AG10803 (cell line): ENCODE measurements at regions not wholly inside any gene's neighbourhood (a gene's known extent, or its start where the extent isn't known, plus 50 kb on each side); places are given as distances from the start of the nearest gene placed in this dataset.

Experiments used
- DNase-seq: peaks from one replicate; pipeline ENCODE4 v3.0.0; 2010; ENCODE audit warnings: low read depth
- H3K4me3 ChIP-seq: 2 replicates; pipeline ENCODE4 v1.5.1; 2011; ENCODE audit warnings: mild to moderate bottlenecking, low read length, control low read depth
- CTCF ChIP-seq: conservative IDR thresholded peaks from 2 replicates; pipeline ENCODE4 v1.5.1; 2011; ENCODE audit warnings: mild to moderate bottlenecking, low read length, control low read depth, inconsistent platforms

- no peak overlapping the region for H3K4me3 ChIP-seq
- DNase-seq = no peak
- no peak for TF ChIP-seq CTCF
Observed at GRCh38 chr10:42942279-42942950, 134.5 kb upstream of the RET start.

GRCh38 chr10:42943025-42943818, 133.6 kb upstream of the RET start:
- no peak for TF ChIP-seq CTCF
- no peak for DNase-seq
- no peak overlapping the region for H3K4me3 ChIP-seq

- no peak for TF ChIP-seq CTCF
- no peak for DNase-seq
- H3K4me3 ChIP-seq = no peak overlapping the region
Observed at GRCh38 chr10:42948040-42948439, 128.8 kb upstream of the RET start.

- no peak overlapping the region for H3K4me3 ChIP-seq
- TF ChIP-seq CTCF = no peak
- no peak for DNase-seq
Observed at GRCh38 chr10:42949287-42949686, 127.6 kb upstream of the RET start.

DNA sequence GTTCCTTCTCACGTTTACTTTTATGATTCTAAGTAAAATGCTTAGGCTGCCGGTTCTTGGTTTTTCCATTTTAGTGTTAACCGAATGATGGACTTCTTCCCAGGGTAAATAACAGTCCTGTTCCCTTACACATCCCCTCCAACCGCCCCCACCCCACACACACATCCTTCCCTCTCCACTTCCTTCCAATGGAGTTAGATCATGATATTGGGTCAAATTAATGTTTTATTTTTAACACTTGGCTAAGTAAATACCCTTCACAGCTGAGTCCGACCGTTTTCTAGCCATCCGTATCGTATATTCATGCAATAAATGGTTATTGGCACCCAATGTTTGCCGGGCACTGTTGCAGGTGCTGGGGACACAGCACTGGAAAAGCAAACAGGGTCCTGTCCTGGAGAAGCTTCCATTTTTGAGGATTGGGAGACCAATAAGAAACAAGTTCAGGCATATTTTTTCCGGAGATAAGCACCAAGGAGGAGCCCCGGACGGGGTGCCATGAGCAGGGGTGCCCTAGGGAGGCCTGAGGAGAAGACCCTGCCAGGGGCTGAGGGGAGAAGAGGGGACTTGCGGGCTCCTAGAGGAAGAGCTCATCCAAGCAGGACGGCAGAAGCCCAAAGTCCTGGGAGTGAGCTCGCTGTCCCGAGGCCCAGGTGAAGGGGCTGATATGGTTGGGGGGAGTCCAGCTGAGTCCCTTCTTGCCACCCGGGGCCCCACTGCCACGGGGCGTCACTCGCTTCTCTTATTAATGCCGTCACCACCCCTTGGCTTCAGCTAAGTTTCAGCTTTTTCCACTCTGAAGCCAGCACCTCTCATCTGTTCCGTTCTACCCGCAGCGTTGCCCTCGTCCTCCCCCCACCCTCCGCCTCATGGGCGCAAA, 126.0 kb upstream of the RET start:
- no peak overlapping the region for H3K4me3 ChIP-seq
- no peak for TF ChIP-seq CTCF
- DNase-seq = no peak

DNA sequence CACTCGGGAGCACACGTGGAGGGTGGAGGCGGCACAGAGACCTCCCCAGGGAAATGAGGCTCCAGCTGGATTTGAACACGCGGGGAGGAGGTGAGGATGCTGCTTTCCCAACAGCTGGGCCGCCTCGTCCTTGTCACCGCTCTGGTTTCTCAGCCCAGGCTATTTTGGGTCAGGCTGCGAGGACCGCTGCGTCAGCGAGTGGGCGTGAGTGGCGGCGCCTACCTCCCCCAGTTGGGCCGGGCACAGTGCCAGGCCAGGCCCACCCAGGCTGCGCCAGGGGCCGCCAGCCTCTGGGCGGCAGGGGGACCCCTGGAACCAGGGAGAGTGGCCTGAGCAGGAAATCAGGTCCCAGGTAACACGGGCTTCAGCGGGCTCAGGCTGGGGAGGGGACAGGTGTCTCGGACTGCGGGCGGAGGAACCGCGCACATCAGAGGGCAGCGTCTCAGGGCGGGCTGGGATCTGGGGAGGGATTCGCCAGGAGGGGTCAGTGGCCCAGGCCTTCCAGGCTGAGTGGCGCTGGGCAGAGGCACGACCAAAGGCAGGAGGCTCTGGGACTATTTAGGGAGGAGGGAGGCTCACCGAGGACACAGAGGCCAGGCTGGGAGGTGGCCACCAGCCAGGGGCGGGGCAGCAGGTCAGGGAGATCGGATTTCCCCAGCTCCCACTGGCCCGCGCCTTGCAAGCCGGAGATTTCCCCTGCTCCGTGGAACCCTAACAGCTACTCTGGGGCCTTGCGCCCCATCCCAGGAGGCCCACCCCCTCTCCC, 125.2 kb upstream of the RET start:
- no peak for DNase-seq
- no peak overlapping the region for H3K4me3 ChIP-seq
- no peak for TF ChIP-seq CTCF
